Stimulated activated CD4-positive, alpha-beta T cell treated with anti-CD3 and anti-CD28 coated beads, Interleukin-12 subunit alpha, Interleukin-12 subunit beta, amount 100 ng/mL, for 48 hours (primary cell): ENCODE measurements at regions not wholly inside any gene's neighbourhood (a gene's known extent, or its start where the extent isn't known, plus 50 kb on each side); places are given as distances from the start of the nearest gene placed in this dataset.
A peak's percentile ranks its signal among the peaks of the same experiment; 100 is the strongest.
"Not testable (repeated sequence)": the region's sequence is repeated elsewhere in the genome, so short reads cannot be mapped to it uniquely, and the experiment has no call there.

Experiments used
- DNase-seq, 3 donors: peaks; one replicate each; pipeline ENCODE4 v3.0.0-alpha.2; 2020; ENCODE audit warnings: low read depth in 2 of 3, low spot score in 1 of 3

DNA sequence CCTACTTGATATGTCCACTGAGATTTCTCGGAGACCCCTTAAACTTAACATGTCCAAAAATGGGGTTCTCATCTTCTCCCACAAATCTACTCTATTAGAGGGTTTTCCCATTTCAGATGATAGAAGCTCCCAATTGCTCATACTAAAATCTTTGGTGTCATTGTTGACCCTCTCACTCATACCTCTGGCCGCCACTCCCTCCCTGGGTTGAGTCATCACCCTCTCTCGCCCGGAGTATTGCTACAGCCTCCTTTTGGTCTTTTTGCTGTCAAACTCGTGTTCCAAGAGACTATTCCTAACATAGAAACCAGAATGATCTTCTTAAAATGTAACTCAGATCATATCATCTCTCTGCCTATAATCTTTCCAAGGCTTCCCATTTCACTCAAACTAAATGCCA is 91.0 kb upstream of the GNAQ start:
- DNase-seq, result no peak

DNA sequence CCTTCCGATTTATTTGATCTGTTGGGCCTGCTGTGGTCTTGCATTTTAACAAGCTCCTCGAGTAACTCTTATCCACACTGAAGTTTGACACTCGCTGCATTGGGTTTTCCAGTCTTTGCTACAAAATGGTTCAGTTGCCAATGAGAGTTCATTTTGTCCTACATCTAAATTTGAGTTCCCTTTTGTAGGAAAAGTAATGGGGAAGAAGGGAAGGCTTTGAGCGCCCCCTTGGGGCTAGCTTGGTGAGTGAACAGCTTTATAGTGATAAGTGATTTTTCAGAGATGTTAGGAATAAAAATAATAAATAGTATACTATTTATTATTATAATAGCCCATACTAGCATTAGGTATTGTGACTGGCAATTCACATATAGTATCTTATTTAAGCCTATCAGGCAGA is 89.9 kb upstream of the GNAQ start:
- DNase-seq, result peak; percentile 37 to 62 (median 54)

DNA sequence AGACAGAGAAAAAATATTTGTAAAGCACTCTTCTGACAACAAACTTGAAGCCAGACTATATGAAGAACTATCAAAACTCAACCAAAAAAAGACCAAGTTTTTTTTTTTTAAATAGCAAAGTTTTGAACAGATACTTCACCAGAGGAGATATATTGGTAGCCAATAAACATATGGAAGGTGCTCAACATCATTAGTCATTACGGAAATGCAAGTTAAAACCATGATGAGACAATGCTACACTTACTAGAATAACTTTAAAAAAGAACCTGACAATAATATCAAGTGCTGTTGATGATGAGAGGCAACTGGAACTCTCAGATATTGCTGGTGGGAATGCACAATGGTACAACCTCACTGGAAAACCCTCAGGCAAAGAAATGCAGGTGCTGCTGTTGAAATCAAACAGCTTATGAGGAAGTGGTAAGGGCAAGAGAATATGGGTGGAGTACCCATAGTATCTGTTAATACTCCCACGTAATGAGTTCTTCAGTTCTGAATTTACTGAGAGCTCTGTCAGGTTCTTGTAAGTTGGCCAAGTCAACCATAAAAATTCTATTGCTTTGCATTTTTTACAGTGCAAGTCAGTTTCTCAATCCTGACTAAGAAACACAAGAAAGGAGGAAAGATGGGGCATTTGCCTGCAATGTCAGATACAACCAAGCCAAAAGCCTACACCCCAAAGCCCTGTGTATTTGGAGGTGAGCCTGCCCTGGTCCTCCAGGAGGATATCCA is 87.3 kb upstream of the GNAQ start:
- DNase-seq, result no peak

DNA sequence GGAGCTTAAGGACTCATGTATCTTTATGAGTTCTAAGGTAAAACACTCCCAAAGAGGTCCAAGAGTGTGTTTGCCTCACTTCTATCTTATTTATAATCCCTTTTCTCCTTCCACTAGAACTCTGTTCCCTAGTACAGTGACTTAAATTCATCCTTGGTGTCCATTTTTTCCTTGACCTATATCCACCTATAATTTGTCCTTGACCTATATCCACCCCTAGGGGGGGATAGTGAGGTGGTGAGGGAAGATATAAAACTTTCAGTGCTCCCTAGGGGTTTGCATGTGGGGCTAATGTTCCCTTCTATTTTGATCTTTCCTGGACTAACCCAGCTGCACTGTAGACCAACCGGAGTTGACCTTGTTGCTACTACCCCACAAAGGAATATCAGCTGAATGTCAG is 83.5 kb upstream of the GNAQ start:
- no peak for DNase-seq

DNA sequence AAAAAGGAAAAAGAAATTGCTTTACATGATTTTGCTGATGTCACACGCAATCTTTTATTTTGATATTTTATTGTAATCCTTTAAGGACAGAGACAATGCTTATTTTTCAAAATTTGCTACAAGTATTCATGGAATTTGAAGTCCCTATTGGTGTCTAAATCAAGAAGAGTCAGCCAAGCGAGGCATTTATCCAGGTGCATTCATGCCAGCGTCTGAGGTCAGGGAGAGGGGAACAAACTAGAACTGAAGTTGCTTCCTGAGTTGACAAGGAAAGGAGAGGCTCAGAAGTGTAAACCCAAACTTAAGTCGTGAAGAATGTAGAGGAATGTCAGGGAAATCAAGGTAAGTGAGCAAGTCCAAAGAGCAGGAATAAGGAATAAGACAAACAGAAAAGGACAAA is 83.0 kb upstream of the GNAQ start:
- DNase-seq, result no peak

DNA sequence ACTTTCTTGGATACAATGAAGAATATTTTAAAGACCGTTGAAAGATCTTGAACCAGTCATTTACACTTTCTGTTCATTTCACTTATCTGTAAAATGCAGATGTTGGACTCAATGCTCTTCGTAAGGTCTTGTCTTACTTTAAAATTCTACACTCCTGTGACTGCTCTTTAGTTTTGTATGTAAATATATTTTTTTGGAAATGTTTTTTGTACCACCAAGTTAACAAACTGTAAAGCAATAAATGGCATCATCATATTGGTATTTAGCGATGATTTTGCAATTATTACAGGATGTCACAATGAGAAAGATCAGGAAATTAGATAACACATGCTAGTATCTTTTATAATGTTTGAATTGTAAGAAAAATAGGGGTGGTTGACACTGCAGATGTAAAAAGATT is 80.8 kb upstream of the GNAQ start:
- DNase-seq, result no peak

DNA sequence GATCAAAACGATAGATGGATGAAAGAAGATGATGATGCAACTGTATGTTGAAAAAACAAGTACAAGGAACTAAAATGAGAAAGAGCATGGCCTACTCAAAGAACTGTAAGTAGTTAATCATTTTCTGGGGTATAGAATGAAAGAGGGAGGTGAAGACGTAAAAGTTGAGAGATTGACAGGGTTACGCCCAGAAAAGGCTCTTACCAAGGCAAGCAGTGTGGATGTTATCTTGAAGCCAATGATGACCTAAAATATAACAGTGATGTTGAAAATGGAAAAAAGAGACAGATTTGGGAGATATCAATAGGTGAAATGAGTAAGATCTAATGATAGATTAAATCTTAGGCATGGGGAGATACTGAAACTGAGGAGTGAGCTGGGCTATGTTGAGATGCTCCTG is 80.4 kb upstream of the GNAQ start:
- DNase-seq, result no peak

DNA sequence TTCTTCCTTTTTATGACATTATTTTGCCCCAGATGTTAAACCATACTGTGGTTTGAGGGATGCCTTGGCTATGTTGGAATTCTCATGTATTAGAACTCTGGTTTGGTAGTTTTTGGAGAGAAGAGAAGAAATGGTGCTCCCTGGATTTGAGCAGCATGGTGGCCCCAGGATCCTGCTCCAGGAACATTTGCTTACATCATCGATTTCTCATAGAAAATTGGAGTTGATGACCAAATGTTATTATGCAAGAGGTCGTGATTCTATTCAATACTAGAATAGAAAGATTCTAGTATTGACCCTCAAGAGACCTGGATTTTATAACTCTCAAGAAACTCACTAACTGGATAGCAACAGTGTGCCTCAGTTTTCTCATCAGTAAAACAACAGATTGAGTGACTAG is 77.5 kb upstream of the GNAQ start:
- no peak for DNase-seq

DNA sequence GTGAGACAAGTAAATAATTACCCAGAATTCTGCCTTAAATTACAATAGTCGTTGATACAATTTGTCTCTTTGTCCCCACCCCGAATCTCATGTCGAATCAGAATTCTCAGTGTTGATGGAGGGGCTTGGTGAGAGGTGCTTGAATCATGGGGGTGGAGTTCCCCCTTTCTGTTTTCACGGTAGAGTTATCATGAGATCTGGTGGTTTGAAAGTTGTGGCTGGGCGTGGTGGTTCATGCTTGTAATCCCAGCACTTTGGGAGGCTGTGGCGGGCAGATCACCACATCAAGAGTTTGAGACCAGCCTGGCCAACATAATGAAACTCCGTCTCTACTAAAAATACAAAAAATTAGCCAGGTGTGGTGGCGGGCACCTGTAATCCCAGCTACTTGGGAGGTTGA is 75.0 kb upstream of the GNAQ start:
- DNase-seq, result peak in 2 of 3 donors; percentile 4 to 28

DNA sequence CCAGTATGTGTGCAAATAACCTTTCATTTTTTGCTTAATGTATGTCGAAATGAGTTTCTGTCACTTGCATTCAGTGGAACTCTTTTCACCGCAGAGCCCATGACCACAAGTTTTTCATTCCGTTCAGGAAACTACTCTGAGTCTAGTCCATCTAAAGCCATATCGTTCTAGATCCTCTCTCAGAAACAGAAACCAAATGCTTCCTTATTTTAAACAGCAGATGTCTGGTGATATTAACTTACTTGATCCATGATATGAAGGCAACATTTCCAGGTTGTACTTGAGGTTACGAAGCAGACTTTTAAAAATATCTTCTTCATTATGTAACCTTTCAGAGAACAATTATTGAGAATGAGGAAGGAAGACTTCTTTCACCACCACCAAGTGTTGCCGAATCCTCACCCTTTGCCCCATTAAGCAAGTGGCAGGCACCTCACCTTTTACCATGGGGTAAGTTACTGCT is 72.4 kb upstream of the GNAQ start:
- DNase-seq, result peak in 2 of 3 donors; percentile 3 to 24

DNA sequence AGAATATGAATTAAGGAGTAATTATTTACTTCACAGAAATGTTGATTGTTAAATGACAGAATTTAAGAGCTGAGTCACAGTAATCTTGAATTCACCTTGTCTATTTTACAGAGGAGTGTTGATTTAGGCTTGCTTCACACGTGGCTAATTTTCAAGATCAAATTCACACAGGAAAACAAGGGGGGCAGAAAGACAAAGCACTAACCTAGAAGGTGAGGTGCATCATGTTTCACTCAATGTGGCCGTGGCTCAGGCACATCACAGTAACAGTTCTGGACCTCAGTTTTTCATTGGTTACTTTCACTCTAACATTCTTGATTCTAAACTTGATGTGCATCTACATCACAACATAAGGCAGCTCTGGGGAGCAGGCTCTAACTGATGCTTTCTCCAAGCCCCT is 69.6 kb upstream of the GNAQ start:
- no peak for DNase-seq

DNA sequence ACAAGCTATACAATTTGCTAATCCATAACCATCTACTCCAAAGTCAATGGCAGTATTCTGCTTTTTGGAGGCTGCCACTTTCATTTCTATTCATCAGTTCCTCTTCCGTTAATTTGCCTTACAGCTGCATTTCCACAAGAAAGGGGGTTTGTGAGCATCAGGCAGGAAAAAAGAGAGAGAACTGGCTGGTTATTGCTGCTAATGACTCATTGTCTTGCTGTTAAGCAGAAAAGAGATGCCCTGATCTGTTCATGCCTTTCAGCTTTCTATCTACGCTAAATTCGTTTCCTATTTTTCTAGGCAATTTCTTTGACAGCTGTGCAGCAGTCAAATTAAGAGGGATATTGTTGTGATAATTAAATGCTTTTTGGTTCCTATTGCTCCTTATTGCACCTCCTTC is 65.9 kb upstream of the GNAQ start:
- no peak for DNase-seq

DNA sequence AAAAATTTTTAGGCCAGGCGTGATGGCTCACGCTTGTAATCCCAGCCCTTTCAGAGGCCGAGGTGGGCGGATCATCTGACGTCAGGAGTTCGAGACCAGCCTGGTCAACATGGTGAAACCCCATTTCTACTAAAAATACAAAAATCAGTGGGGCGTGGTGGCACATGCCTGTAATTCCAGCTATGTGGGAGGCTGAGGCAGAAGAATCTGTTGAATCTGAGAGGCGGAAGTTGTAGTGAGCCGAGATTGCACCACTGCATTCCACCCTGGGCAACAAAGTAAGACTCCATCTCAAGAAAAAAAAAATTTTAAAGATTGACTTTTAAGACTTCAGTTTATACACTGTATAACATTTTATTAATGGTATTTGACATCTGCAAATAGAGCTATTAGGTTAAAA is 60.1 kb upstream of the GNAQ start:
- DNase-seq, result no peak

DNA sequence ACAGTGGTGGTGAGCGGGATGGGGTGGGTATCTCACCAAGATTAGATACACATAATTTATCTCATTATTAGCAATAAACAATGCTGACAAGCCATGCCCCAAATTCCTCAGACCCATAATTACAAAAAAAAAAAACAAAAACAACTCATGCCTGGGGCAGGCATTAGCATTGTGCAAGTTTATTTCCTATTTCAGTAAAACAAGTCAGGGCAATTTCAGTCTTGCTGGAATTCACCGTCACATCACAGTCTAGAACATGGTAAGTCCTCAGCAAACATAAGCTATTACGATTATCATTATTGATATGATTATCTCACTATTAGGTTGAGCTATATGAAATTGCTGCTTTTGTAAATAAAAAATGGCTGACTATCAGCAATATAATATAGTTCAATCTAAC is 57.5 kb upstream of the GNAQ start:
- DNase-seq, result no peak

DNA sequence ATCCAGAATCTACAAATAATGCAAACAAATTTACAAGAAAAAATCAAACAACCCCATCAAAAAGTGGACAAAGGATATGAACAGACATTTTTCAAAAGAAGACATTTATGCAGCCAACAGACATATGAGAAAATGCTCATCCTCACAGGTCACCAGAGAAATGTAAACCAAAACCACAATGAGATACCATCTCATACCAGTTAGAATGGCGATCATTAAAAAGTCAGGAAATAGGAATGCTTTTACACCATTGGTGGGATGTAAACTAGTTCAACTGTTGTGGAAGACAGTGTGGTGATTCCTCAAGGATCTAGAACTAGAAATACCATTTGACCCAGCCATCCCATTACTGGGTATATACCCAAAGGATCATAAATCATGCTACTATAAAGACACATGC is 56.6 kb upstream of the GNAQ start:
- DNase-seq, result not testable (repeated sequence)
